BE2C (cell line): ENCODE measurements at regions not wholly inside any gene's neighbourhood (a gene's known extent, or its start where the extent isn't known, plus 50 kb on each side); places are given as distances from the start of the nearest gene placed in this dataset.

Experiments used
- DNase-seq: peaks from one replicate; pipeline ENCODE4 v3.0.0-alpha.2; 2020
- H3K27me3 ChIP-seq: fragments of 250-450 bp; sonication (Bioruptor Pico); 2 replicates; pipeline ENCODE4 v1.5.1; 2020; ENCODE audit warnings: mild to moderate bottlenecking
- H3K36me3 ChIP-seq: fragments of 250-450 bp; sonication (Bioruptor Pico); 2 replicates; pipeline ENCODE4 v1.5.1; 2020; ENCODE audit warnings: mild to moderate bottlenecking
- H3K4me1 ChIP-seq: fragments of 250-450 bp; sonication (Bioruptor Pico); 2 replicates; pipeline ENCODE4 v1.5.1; 2020
- H3K4me3 ChIP-seq: 2 replicates; pipeline ENCODE4 v1.5.1; 2011; ENCODE audit warnings: low read depth, low read length
- H3K9me3 ChIP-seq: fragments of 250-450 bp; sonication (Bioruptor Pico); 2 replicates; pipeline ENCODE4 v1.5.1; 2020
- TF ChIP-seq, protein P1 (sequence below): IDR thresholded peaks from 2 replicates; pipeline ENCODE4 v1.5.1; 2012; ENCODE audit warnings: mild to moderate bottlenecking, low read depth, low read length

DNA sequence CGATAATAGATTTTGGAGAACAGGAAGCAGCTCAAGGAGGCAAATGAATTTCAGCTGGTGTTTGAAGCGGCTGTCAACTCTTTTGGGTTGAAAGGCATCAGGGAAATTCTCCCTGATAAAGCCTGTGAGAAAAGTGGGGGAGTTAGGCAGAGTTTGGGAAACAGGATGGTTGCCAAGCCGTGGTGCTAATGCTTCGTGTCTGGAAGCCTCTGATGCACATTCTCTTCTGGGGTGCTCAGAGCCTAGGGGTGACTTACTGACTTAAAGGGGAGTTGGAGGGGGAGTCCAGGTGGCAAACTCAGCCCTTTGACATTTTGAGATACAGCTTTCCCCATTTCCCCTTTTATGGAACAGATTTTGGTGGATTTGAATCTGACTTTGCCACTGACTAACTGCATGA, 202.5 kb upstream of the CLINT1 start:
- no peaks in the 10 kb centered on the region for H3K9me3 ChIP-seq
- H3K4me1 ChIP-seq = no peaks in the 10 kb centered on the region; the same call in 1 of the 2 replicates
- TF ChIP-seq, protein P1, sequence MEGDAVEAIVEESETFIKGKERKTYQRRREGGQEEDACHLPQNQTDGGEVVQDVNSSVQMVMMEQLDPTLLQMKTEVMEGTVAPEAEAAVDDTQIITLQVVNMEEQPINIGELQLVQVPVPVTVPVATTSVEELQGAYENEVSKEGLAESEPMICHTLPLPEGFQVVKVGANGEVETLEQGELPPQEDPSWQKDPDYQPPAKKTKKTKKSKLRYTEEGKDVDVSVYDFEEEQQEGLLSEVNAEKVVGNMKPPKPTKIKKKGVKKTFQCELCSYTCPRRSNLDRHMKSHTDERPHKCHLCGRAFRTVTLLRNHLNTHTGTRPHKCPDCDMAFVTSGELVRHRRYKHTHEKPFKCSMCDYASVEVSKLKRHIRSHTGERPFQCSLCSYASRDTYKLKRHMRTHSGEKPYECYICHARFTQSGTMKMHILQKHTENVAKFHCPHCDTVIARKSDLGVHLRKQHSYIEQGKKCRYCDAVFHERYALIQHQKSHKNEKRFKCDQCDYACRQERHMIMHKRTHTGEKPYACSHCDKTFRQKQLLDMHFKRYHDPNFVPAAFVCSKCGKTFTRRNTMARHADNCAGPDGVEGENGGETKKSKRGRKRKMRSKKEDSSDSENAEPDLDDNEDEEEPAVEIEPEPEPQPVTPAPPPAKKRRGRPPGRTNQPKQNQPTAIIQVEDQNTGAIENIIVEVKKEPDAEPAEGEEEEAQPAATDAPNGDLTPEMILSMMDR = no peak
- H3K36me3 ChIP-seq = no peaks in the 10 kb centered on the region
- no peak for DNase-seq
- H3K4me3 ChIP-seq = no peak overlapping the region
- H3K27me3 ChIP-seq = no peaks in the 10 kb centered on the region

DNA sequence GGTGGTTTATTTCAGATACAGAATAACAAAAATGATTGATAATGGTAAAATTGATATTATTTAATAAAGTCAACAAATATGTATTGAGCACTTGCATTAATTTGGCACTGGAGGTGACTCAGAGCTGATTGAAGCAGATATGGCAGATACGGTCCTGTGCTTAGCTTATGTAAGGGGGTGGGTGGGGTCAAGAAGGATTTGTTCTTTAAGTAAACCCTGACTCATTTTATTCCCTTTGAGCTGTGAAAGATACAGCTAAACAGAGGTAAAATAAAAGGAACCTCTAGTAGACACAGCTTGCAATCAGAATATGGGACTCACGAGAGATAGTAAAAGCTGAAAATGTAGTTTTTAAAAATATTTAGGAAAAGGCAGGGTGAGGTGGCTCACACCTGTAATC, 201.3 kb upstream of the CLINT1 start:
- Histone ChIP-seq H3K4me3 (no peak overlapping the region), H3K9me3 (no peaks in the 10 kb centered on the region), H3K36me3 (no peaks in the 10 kb centered on the region), H3K27me3 (no peaks in the 10 kb centered on the region), H3K4me1 (no peaks in the 10 kb centered on the region; the same call in 1 of the 2 replicates)
- DNase-seq = no peak
- TF ChIP-seq, protein P1 = no peak

DNA sequence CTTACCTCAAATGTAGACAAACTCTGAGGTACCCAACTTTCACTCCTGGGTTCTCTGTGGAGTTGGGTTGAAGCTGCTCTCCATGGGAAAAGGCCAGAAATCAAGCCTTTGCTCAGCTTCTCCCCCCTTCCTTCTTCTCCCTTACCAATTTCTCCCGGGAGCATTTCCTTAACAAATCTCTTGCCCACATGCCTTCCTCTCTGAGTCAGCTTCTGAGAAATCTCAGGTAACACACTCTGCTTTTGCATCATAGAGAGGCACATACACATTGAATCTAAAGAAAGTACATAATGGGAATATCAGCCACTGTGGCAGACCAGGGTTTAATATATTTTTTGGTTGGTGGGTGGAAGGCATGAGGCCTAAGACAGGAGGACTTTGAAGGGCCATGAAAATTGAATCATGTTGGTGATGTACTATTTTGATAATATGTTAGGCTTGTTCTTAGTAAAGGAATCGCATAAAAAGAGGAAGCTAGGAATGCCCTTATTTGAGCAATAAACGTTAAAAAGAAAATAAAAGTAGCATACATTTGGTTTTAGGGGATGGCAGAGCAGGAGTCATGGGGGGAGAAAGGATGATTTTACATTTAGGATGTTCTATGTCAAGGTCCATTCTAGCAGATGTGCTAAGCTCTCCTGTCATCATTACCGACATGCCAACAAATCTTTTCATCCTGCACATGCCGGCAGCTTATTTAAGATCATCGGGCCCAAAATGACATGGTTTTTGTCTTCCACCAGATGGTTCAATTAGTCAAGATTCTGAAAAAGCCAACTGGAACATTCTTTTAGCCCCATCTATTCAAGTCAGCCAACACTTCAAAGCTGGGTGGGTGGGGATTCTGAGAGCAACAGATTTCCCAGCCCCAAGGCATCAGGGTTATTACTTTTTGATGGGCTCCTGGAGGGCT, 199.5 kb upstream of the CLINT1 start:
- no peak for DNase-seq
- no peaks in the 10 kb centered on the region for H3K9me3 ChIP-seq
- no peaks in the 10 kb centered on the region for H3K36me3 ChIP-seq
- H3K4me1 ChIP-seq = peaks cover 5% of the 10 kb centered on the region; the same call in 1 of the 2 replicates
- TF ChIP-seq, protein P1 = no peak
- H3K27me3 ChIP-seq = no peaks in the 10 kb centered on the region
- no peak overlapping the region for H3K4me3 ChIP-seq

DNA sequence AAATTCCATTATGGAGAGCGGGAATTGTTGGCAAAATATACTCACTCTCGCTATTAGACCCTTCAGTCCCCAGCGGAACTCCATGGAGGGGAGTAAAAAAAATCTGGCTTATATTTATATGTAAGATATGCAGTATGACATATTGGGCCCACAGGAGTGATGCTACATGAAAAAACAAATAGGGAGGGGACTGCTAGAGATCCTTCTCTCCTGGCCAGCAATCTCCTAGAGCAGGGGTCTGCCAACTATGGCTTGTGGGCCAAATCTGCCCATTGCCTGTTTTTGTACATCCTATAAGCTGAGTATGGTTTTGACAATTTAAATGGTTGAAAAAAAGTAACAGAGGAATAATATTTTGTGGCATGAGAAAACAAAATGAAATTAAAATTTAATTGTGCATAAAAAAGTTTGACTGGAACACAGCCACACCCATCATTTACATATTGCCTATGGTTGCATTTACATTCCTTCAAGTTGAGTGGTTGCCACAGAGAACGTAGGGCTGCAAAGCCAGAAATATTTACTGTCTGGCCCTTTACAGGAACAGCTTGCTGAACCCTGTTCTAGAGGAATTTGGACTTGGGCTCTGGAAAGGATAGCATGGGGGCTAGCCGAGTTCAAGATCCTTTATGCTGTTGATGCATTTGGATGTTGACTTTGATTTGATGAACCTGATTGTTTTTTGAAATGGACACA, 197.3 kb upstream of the CLINT1 start:
- Histone ChIP-seq H3K27me3 (no peaks in the 10 kb centered on the region), H3K4me3 (no peak overlapping the region), H3K9me3 (no peaks in the 10 kb centered on the region), H3K36me3 (no peaks in the 10 kb centered on the region), H3K4me1 (peaks cover 5% of the 10 kb centered on the region)
- no peak for DNase-seq
- TF ChIP-seq, protein P1 = no peak

DNA sequence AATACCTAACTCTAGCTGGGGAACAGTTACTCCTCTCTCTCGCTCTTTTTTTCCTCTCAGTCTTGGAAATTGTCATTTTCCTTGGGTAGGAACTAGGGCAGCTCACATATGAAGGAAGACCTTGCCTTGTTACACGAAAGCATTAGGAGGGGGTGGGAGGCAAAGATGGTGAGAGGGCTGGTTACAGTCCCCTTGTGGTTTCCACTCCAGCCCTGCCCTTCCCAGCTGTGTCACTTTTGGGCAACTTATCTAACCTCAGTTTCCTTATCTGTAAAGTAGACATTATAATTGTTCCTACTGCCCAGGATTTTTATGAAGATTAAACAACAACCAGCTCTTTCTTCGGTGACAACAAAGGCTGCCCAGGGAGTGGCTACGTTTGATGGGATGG, 196.2 kb upstream of the CLINT1 start:
- no peaks in the 10 kb centered on the region for H3K27me3 ChIP-seq
- H3K4me1 ChIP-seq = peaks cover 5% of the 10 kb centered on the region
- TF ChIP-seq, protein P1 = no peak
- H3K36me3 ChIP-seq = no peaks in the 10 kb centered on the region
- H3K9me3 ChIP-seq = no peaks in the 10 kb centered on the region
- H3K4me3 ChIP-seq = no peak overlapping the region
- no peak for DNase-seq
